GM18861 (cell line): ENCODE measurements at regions not wholly inside any gene's neighbourhood (a gene's known extent, or its start where the extent isn't known, plus 50 kb on each side); places are given as distances from the start of the nearest gene placed in this dataset.

Experiments
- ATAC-seq: cut with Tn5 transposase; IDR thresholded peaks from one replicate; pipeline ENCODE4 v1.9.1; 2021; ENCODE audit not compliant: unreplicated experiment

DNA sequence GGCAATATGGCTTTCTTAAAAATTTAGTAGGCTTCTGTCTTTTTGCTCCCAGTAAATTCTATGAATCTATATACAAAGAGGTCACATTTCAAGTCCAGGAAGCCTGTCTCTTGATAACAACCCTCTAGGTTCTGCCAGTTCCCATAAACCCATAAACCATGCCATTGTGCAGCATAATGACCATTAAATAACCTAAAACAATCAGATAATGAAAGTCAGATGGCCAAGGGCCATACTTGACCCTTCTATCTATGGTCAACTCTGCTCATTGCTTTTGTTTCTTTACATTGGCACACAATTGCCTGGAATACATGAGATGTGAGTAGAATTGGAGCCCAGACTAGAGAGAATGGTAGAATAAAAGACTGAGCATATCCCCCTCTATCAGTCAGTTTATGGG, 305.4 kb upstream of the KIF2A start:
- ATAC-seq: no peak

DNA sequence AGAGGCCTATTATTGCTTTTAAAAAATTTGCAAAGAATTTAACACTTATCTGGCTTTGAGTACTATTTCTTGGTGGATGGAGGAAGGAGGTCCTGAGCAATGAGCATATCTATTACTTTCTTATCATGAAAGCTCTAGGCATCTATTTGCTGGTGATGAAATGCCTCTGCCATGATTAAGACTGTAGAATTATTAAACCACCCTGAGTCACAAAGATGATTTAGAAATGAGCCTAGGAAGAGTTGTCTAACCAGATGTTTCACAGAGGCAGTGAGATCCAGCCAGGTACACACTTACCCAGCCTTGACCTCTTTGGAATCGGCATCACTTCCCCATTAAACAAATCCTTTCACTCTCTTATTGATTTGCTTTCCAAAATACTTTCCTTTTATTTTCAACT, 304.4 kb upstream of the KIF2A start:
- no peak for ATAC-seq

DNA sequence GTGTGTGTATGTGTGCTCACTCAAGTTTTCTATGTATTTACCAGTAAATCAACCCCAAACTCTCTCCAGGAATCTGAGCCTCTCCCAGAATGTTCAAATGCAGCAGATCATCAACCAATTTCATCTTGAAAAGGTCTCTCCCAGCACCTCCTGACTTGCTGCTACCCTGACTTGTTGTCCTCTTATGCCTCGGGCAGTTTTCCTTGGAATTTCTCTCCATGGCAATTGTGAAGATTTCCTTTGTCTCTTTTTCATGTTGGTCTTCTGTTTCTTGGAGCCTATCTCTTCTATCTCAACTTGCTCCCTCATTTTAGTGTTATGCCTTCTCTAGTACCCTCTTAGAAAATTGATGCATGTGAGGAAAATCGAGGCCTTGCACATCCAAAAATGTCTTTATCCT, 303.6 kb upstream of the KIF2A start:
- ATAC-seq: no peak

DNA sequence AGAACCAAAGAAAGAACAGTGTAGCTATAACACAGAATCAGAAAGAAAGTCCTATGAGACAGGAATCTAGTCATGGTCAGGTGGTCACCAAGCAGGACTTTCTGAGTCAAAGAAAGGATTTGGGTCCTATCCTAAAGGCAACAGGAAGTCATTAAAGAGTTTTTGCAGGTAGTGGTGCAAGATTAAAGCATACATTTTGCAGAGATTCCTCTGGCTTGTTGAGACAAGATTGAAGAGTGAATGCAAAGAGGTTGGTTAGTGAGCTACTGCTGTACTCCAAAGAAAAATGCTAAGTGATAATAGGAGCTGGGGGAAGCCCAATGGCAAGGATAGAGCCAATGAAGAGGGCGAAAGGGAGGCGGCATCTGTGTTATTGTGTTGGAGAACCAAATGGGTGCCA, 300.5 kb upstream of the KIF2A start:
- no peak for ATAC-seq

DNA sequence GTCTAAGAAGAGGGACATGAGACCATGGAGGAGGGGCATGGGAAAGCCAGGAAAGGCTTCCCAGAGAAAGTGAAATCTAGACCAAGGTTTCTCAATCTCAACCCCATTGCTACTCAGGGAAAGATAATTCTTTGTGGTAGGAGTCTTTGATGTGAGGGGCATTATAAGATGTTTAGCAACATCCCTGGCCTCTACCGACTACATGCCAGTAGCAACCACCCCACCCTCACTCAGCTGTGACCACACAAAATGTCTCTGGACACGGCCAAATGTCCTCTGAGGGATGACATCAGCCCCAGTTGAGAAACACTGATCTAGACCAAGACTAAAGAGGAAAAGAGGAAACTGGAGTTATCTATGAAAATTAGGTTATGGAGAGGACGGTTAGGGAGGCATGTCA, 298.5 kb upstream of the KIF2A start:
- no peak for ATAC-seq

DNA sequence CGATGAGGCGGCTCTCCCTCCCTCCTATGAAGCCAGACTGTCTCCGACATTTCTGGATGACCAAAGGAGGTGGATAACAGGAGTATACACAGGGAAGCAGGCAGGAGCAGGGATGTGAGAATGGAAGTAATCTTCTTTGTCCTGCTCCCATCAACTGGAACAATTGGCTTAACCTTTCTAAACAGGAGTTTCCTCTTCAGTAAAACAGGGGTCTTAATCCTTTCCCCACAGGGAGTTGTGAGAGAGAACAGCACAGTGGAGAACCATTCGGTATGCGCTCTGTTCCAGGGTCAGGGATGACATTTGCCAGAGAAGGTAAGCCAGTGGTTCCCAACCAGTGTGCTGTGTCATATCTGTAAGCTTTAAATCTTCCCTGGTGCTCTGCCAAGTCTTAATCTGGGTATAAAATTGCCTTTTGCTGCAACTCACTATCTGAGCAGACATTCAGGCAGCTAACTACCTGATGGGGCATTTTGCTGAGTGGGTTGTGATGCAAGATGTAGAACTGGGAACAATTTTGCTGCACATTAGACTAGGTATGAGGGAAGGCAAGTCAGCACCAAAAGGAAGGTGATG, 294.8 kb upstream of the KIF2A start:
- no peak for ATAC-seq

DNA sequence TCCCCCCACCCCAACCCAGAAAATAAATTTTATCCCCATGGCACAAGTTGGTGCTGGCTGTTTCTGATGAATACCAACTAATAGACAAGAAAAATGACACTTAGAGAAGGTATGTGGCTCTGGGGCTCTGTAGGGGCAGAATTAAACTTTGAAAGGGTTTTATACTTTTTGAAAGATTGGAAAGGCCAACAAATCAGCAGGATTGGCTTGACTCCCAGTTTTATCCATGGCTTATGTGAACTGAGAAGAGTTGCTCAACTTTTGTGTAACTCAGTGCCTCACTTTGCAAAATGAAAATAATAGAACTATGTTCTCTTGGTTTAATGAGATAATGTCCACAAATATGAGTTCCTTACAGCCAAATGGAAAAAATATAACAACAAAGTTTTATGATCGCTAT, 288.9 kb upstream of the KIF2A start:
- no peak for ATAC-seq

DNA sequence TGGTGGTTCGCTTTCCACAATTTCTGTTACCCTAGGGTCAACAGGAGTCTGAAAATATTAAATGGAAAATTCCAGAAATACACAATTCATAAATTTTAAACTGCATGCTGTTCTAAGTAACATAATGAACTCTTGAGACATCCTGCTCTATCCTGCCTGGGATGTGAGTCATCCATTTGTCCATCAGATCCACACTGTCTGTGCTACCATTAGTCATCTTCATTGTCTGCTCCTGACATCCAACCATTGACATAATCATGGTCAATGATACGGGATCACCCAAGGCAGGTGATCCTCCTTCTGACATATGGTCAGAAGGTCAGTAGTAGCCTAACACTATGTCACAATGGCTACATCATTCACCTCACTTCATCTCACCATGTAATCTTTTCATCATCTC, 276.7 kb upstream of the KIF2A start:
- ATAC-seq: no peak

DNA sequence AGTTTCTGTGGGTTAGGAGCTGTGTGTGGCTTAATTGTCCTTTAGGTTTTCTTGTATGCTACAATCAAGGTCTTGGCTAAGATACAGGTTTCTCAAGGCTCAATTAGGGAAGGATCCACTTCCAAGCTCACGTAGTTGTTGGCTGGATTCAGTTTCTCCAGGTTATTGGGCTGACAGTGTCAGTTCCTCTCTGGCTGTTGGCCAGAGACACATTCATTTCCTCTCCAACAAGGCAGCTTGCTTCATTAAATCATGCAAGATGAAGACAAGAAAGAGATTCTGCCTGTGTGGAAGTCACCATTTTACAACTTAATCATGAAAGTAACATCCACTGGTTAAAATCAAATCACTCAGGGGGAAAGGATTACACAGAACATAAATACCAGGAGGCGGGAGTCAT, 275.7 kb upstream of the KIF2A start:
- ATAC-seq: no peak

DNA sequence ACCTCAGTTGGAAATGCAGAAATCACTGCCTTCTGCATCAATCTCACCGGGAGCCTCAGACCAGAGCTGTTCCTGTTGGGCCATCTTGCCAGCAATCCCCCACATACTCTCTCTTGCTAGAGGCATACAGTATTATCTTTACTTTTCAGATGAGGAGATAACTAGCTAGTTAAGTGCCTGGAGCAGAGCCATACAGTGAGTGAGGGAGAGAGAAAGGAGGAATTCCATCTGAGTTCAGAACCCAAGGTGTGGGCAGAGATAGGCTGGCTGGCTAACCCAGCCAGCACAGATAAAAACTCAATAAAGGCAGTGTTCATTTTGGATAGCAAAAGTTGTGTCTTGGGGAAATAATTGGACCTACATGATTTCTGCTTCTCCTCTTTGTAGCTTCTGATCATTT, 268.0 kb upstream of the KIF2A start:
- no peak for ATAC-seq

DNA sequence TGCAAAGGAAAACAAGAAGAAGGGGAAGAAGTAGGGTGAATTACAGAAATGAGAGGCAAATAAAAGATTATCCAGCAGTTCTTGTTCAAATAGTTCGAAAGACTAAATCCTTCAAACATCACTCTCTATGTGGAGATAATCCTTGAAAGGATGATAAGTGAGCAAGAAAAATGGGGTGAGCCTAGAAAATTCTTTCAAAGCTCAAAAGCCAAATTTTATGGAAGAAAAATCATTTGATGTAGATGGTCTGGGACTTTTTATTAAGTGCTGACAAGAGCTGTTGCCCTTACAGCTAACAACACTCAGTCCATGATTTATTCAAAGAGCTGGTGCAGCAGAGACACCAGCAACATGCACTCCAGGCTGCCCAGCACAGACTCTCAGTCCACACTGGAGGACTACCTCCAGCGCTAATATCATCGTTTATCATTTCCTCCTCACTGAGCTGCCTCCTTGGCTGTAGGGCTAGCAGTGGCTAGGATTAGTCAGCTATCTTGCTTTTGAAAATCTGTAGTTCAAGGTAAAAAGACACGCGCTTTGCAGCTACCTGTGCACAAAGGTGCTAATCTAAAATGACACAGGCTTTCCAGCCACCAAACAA, 264.8 kb upstream of the KIF2A start:
- ATAC-seq: no peak

DNA sequence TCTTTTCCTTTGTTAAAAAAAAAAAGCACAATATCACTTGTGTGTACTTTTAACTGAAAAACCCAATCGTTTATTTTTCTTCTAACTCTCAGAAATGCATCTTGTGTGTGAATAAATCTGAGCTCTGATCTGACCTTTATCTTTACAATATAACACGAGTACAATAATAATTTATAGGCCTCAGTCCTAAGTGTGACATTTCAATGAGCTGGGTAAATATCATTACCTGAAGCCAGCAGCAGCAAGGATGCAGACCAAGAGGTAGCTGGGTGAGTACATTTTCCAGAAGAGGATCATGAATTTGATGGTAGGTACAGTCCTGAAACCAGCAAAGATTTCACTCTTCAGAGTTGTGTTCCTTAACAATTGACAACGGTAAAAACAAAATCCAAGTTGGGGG, 264.0 kb upstream of the KIF2A start:
- no peak for ATAC-seq

DNA sequence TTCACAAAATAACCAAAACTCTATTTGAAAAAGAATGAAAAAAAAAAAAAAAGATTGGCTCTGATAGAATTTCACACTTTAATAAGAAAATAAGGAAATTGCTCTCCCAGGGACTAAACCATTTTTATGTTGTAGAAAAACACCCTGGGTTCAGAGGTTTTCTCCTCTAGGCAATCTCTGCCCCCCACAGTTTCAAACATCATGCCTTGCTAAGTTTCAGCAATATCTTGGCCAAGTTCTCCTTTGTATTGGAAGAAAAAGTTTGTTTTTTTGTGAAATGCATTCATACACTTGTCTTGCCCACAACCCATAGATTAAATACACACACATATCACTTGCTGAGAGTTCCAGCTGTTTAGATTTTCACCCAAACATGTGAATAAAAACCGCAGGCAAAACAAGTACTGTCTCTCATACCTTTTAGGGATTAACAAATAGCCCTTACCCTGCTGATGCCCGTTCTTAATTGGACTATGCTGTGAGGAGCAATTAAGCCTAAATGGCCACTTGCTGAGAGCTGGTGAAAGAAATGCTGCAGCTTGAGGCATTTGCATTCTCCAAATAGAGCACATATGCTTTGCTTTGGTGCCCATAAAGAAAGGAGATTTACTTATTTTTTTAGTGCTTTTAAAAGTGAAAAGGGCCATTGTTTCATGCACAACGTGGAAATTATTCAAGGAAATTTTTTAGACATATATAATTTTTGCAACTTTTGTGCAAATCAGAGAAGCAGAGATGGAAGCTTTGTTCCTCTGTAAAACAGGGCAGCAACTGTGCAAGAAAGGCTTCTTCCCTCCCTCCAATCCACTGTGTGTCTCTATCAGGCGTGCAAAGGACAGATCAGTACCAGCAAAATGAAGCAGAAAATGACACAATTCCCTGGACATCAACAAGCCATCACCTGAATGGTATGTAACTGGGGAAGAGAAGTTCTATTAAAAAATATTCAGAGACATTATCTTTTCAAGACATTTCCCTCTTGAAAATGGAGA, 262.4 kb upstream of the KIF2A start:
- ATAC-seq: no peak

DNA sequence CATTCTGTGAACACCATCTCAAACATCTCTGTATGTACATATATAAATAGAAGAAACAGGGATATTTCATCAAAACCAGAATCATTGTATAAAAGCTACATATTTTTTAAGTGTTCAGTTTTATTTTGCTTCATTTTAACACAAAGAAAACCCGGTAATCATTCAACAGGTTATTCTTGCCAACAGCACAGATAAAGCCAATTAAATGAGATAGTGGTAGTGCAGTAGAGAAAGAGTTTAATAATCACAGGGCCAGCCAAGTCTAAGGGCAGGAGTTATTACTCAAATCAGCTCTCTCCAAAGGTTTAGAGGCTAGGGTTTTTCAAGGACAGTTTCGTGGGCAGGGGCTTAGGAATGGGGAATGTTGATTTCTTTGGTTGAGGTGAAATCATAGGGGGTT, 261.0 kb upstream of the KIF2A start:
- no peak for ATAC-seq

DNA sequence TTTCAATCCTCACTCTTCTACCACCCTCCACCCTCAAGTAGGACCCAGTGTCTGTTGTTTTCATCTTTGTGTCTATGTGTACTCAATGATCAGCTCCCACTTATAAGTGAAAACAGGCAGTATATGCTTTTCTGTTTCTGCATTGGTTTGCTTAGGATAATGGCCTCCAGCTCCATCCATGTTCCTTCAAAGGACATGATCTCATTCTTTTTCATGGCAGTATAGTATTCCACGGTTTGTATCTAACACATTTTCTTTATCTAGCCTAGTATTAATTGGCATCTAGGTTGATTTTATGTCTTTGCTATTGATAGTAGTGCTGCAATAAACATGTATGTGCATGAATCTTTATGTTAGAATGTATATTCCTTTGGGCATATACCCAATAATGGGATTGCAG, 259.8 kb upstream of the KIF2A start:
- ATAC-seq: no peak

DNA sequence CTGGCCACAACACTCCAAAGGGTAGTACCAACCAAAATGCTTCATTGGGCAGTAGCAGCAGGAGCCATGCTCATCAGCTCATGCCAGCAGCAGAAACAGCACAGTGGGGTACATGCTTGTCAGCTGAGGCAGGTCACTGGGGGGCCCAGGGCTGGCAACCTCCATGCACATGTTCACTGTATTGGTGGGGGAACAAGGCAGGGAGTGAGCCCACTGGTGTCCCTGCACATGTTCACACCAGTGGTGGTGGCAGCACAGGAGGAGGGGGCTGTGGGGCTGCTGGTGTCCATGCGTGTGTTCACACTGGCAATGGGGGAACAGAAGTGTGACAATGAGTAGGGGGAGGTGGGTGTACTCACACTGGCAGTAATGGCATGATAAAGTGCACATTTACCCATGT, 254.3 kb upstream of the KIF2A start:
- ATAC-seq: no peak

DNA sequence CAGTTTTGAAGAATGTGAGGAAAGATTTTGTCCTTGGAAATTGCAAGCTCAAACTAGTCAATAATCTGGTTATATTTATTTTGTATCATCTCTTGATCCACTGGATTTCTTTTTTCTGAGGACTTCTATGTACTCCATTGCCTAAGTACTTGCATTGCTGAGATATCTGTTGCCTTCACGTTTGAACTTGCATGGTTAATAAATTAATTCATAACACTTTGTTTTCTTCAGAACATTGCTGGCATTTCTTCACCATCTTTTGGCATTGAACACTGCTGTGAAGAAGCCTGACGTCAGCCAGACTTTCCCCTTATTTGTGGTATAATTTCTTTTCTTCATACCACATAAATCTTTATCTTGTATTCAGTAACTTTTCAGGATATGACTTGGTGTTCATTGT, 246.0 kb upstream of the KIF2A start:
- no peak for ATAC-seq

DNA sequence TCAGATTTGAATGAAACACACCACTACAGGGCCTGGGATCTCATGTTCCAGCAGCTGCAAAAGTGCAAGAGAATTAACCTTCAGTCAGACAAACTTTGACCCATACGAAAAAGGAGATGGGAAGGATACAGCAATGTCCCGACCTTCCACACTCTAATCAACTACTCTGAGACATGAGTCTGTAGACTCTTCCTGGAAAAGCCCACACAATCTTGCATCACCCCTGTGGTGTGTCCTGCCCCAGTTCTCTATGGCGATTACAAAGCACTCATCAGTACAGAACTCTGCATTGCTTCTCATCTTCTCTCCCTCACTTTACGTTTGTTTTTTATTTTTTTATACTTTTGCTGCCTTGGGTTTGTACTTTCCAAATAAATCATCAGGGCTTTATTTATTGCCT, 241.0 kb upstream of the KIF2A start:
- ATAC-seq: no peak

DNA sequence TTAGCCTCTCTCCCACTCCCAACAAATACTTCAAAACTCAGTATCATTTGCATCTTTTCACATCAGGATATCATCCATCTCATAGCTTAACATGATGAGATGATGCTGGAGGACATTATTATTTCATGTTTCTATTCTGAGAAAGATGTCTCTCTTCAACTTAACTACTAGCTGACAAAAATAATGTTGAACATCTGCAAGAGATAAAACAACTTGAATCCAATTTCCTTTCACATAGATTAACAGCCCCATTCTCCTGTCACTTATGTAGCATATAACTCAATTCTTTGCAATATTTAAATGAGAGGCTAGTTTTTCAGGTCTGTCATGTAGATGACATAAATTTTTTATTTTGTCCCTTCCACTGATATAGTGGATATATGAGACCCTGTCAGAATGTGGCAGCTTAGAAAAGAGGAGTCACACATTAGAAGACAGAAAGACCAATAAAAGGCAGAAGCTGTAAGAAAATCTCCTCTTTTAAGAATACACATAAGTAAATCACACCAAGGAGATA, 239.2 kb upstream of the KIF2A start:
- ATAC-seq: no peak

DNA sequence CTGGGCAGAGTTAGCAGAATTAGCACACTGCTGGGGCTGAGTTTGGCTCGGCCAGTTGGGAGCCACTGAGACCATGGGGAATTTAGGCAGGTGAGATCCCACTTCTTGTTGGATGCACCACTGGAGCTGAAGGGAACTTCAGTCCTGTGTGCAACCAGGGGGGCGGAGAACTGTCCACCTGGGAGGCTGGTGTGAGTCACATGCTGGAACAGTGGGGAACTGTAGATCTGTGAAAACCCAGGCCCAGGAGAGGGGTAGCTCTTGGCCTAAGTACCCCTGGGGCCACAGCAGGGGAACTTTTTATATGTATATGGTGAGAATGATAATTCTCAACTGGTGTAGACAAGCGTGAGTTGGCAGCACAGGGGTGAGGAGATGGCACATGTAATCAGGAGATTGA, 237.5 kb upstream of the KIF2A start:
- no peak for ATAC-seq

DNA sequence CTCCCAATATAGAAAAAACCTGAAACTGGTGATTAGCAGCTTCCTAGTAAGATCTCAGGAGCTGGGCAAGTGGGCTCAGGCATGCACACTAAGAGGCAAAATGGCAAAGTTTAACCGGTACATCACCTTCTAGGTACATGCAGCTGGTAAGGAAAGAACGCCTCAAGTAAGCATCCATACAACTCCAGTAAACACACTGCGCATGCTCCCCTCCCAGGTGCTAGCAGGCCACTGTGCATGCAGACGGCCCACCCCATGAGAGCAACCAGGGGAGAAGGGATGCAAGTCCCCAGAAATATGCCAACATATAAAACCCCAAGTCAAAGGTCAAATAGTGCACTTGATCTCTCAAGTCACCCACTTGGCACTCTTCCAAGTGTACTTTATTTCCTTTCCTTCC, 228.6 kb upstream of the KIF2A start:
- no peak for ATAC-seq
